HFF-Myc (cell line): ENCODE measurements at regions not wholly inside any gene's neighbourhood (a gene's known extent, or its start where the extent isn't known, plus 50 kb on each side); places are given as distances from the start of the nearest gene placed in this dataset.

Experiments
- DNase-seq: peaks from one replicate; pipeline ENCODE4 v3.0.0-alpha.2; 2011; ENCODE audit warnings: low read depth; ENCODE audit errors: extremely low read depth
- H3K4me3 ChIP-seq: replicated peaks from 2 replicates; pipeline ENCODE4 v1.5.1; 2011; ENCODE audit warnings: low read depth, mild to moderate bottlenecking, control low read depth, low read length
- CTCF ChIP-seq: IDR thresholded peaks from 2 replicates; pipeline ENCODE4 v1.5.1; 2012; ENCODE audit warnings: mild to moderate bottlenecking, low read depth, low read length, control low read depth; ENCODE audit errors: missing control alignments

- DNase-seq, result no peak
- H3K4me3 ChIP-seq, result no peak overlapping the region
- no peak for TF ChIP-seq CTCF
Measured at GRCh38 chr1:78224246-78224785, 178.6 kb downstream of the GIPC2 start.

GRCh38 chr1:78224861-78225552 is 179.2 kb downstream of the GIPC2 start:
- no peak overlapping the region for H3K4me3 ChIP-seq
- no peak for DNase-seq
- no peak for TF ChIP-seq CTCF

GRCh38 chr1:78226784-78227183 is 181.0 kb downstream of the GIPC2 start:
- TF ChIP-seq CTCF, result no peak
- DNase-seq, result no peak
- no peak overlapping the region for H3K4me3 ChIP-seq

- H3K4me3 ChIP-seq, result no peak overlapping the region
- no peak for DNase-seq
- no peak for TF ChIP-seq CTCF
Measured at GRCh38 chr1:78227705-78228635, 182.2 kb downstream of the GIPC2 start.

- TF ChIP-seq CTCF, result no peak
- DNase-seq, result peak; percentile 22
- H3K4me3 ChIP-seq, result no peak overlapping the region
Measured at GRCh38 chr1:78229344-78229743, 183.6 kb downstream of the GIPC2 start.

GRCh38 chr1:78231477-78231876 is 185.7 kb downstream of the GIPC2 start:
- H3K4me3 ChIP-seq, result no peak overlapping the region
- TF ChIP-seq CTCF, result no peak
- DNase-seq, result no peak
